Tibial nerve (tissue), 4 donors: ENCODE measurements at regions not wholly inside any gene's neighbourhood (a gene's known extent, or its start where the extent isn't known, plus 50 kb on each side); places are given as distances from the start of the nearest gene placed in this dataset.

Experiments
- DNase-seq, 2 donors: peaks; one replicate each; pipeline ENCODE4 v3.0.0-alpha.2; 2019; ENCODE audit warnings: low spot score in 2 of 2
- H3K27ac ChIP-seq, 4 donors: fragments of 200-600 bp; sonication (generic) in 3 of 4; one replicate each; pipeline ENCODE4 v1.5.1; 2017 to 2019; ENCODE audit warnings: mild to moderate bottlenecking in 1 of 4
- H3K27me3 ChIP-seq, 2 donors: fragments of 200-600 bp; sonication (generic) in 1 of 2; one replicate each; pipeline versions ENCODE4 v1.5.1 to v1.6.0; 2017 to 2019
- H3K36me3 ChIP-seq, 3 donors: fragments of 200-600 bp; sonication (generic); one replicate each; pipeline ENCODE4 v1.5.1; 2018 to 2019
- H3K4me1 ChIP-seq, 4 donors: fragments of 200-600 bp; sonication (generic) in 3 of 4; one replicate each; pipeline ENCODE4 v1.5.1; 2017 to 2019
- H3K4me3 ChIP-seq, 4 donors: fragments of 200-600 bp; sonication (generic) in 3 of 4; one replicate each; pipeline ENCODE4 v1.5.1; 2017 to 2019; ENCODE audit warnings: mild to moderate bottlenecking in 1 of 4, moderate library complexity in 1 of 4
- H3K9me3 ChIP-seq, 4 donors: fragments of 200-600 bp; sonication (generic) in 3 of 4; one replicate each; pipeline ENCODE4 v1.5.1; 2017 to 2019
- EP300 ChIP-seq, 2 donors: sonication (generic); formaldehyde crosslinking; IDR thresholded peaks; one replicate each; pipeline ENCODE4 v1.6.1; 2017; ENCODE audit warnings: antibody characterized with exemption in 2 of 2, mild to moderate bottlenecking in 1 of 2
- POLR2A ChIP-seq, 2 donors: fragments of 450-650 bp; IDR thresholded peaks; one replicate each; pipeline ENCODE4 v1.6.1; 2017; ENCODE audit warnings: antibody characterized with exemption in 2 of 2, mild to moderate bottlenecking in 2 of 2, moderate library complexity in 2 of 2
- WGBS, 2 donors: methylation state at CpG; one replicate each; pipeline ENCODE4 v1.1.5; 2018; 5-methylcytosine and 5-hydroxymethylcytosine counted together
- TF ChIP-seq, protein P1 (sequence below), 5 experiments: fragments of 200-600 bp in 3 of 5; fragments of 450-650 bp in 2 of 5; sonication (generic) in 3 of 5; IDR thresholded peaks; one replicate each; pipeline ENCODE4 v1.5.1; 2016 to 2019; ENCODE audit warnings: antibody characterized with exemption in 5 of 5, mild to moderate bottlenecking in 3 of 5, moderate library complexity in 2 of 5

DNA sequence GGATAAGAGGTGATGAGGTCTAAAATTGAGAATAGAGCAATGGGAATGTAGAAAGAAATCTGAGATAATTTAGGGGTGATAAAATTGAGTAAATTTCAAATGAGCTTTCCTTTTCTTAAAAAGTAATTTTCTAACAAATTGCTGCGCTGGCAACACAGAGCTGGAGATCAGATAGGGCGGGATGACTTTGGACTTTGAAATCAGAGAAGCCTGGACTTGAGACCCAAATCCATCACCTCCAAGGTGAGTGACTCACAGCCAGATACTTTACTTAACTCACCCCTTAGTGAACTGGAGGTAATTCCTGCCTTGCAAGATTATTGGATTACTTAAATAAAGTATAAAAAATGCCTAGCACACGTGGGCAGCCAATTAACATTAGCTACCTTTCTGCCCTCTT, 80.8 kb downstream of the P2RY1 start:
- Histone ChIP-seq H3K9me3 (no peaks in the 10 kb centered on the region), H3K27ac (no peak overlapping the region), H3K36me3 (no peaks in the 10 kb centered on the region), H3K4me1 (no peaks in the 10 kb centered on the region), H3K27me3 (no peaks in the 10 kb centered on the region), H3K4me3 (no peak overlapping the region)
- no peak for DNase-seq
- TF ChIP-seq EP300 (IDR thresholded peaks at IDR 0.05), result no peak
- TF ChIP-seq POLR2A (IDR thresholded peaks at IDR 0.05), result no peak
- TF ChIP-seq, protein P1, sequence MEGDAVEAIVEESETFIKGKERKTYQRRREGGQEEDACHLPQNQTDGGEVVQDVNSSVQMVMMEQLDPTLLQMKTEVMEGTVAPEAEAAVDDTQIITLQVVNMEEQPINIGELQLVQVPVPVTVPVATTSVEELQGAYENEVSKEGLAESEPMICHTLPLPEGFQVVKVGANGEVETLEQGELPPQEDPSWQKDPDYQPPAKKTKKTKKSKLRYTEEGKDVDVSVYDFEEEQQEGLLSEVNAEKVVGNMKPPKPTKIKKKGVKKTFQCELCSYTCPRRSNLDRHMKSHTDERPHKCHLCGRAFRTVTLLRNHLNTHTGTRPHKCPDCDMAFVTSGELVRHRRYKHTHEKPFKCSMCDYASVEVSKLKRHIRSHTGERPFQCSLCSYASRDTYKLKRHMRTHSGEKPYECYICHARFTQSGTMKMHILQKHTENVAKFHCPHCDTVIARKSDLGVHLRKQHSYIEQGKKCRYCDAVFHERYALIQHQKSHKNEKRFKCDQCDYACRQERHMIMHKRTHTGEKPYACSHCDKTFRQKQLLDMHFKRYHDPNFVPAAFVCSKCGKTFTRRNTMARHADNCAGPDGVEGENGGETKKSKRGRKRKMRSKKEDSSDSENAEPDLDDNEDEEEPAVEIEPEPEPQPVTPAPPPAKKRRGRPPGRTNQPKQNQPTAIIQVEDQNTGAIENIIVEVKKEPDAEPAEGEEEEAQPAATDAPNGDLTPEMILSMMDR (IDR thresholded peaks at IDR 0.05), result no peak
- 63 to 75% methylated on average over 3 of the region's 3 CpGs for WGBS, 2 donors

DNA sequence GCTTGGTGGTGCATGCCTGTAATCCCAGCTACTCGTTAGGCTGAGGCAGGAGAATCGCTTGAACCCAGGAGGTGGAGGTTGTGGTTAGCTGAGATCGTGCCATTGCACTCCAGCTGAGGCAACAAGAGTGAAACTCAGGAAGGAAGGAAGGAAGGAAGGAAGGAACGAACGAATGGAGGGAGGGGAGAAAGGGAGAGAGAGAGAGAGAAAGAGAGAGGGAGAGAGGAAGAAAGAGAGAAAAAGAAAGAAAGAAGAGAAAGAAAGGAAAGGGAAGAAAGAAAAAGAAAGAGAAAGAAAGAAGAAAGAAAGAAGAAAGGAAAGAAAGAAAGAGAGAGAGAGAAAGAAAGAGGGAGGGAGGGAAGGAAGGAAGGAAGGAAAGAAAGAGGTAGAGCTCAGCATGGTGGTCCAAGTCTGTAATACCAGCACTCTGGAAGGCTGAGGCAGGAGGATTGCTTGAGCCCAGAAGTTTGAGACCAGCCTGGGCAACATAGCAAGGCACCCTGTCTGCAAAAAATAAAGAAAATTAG, 81.9 kb downstream of the P2RY1 start:
- 85 to 91% methylated on average over 5 of the region's 5 CpGs for WGBS, 2 donors
- Histone ChIP-seq H3K27ac (no peak overlapping the region), H3K36me3 (no peaks in the 10 kb centered on the region), H3K9me3 (no peaks in the 10 kb centered on the region), H3K4me1 (no peaks in the 10 kb centered on the region), H3K27me3 (no peaks in the 10 kb centered on the region), H3K4me3 (no peak overlapping the region)
- TF ChIP-seq POLR2A (IDR thresholded peaks at IDR 0.05) (no peak), EP300 (IDR thresholded peaks at IDR 0.05) (no peak)
- TF ChIP-seq, protein P1 (IDR thresholded peaks at IDR 0.05), result no peak
- no peak for DNase-seq

DNA sequence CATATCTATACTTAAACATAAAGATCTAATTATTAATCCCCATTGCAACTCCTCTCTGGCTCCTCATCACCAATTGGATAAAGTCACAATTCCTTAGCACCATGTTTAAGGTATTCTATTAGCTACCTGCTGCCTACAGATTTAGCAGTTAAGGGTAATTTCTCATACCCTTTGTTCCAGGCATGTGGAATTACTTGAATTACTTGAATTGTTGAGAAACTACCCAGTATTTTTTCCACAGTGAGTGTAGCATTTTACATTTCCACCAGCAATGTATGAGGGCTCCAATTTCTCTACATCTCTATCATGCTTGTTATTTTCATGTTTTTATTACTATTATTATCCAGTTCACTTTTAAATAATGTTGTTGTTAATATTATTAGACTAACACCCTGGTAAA, 86.4 kb downstream of the P2RY1 start:
- H3K4me3 ChIP-seq, result no peak overlapping the region
- H3K27me3 ChIP-seq, result no peaks in the 10 kb centered on the region
- no peaks in the 10 kb centered on the region for H3K9me3 ChIP-seq
- TF ChIP-seq POLR2A (IDR thresholded peaks at IDR 0.05) (no peak), EP300 (IDR thresholded peaks at IDR 0.05) (no peak)
- TF ChIP-seq, protein P1 (IDR thresholded peaks at IDR 0.05), result no peak
- H3K27ac ChIP-seq, result no peak overlapping the region
- no peak for DNase-seq
- H3K36me3 ChIP-seq, result no peaks in the 10 kb centered on the region
- H3K4me1 ChIP-seq, result no peaks in the 10 kb centered on the region

DNA sequence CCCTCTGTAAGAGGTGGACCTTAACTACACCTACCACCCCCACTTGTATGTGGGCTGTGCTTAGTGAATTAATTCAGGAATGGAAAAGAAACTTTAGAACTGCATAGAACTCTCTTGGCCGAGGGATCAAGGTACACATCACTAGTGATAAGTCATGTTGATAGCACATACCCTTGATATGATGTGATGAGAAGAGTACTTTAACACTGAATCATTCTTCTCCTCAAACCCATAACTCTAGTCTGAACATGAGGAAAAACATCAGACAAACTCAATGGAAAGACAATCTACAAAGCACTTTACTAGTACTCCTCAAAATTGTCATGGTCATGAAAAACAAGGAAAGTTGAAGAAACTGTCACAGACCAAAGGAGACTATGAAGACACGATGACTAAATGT, 87.6 kb downstream of the P2RY1 start:
- DNase-seq, result no peak
- H3K9me3 ChIP-seq, result no peaks in the 10 kb centered on the region
- H3K36me3 ChIP-seq, result no peaks in the 10 kb centered on the region
- H3K27me3 ChIP-seq, result no peaks in the 10 kb centered on the region
- H3K4me1 ChIP-seq, result no peaks in the 10 kb centered on the region
- no peak for TF ChIP-seq EP300 (IDR thresholded peaks at IDR 0.05)
- TF ChIP-seq, protein P1 (IDR thresholded peaks at IDR 0.05), result no peak
- TF ChIP-seq POLR2A (IDR thresholded peaks at IDR 0.05), result no peak
- no peak overlapping the region for H3K27ac ChIP-seq
- WGBS, 2 donors, result 91 to 93% methylated on average over 2 of the region's 2 CpGs
- H3K4me3 ChIP-seq, result no peak overlapping the region

DNA sequence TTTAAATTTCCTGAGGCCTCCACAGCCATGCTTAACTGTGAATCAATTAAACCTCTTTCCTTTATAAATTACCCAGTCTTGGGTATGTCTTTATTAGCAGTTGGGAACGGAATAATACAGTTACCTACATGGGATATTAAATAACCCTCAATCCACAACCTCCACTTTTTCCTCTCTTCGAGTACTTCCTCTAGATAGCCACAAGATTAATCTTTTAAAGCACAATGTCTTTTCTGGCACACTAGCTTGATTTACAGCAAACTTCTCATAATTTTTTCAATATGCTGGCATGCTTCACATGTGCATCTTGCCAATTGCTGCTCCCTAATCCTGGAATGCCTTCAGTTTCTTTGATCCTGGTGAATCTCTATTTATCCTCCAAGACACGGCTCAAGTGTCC, 92.2 kb downstream of the P2RY1 start:
- H3K27me3 ChIP-seq, result no peaks in the 10 kb centered on the region
- no peak overlapping the region for H3K27ac ChIP-seq
- WGBS, 2 donors, result 74 to 78% methylated on average over 3 of the region's 3 CpGs

More for the DNA sequence above, 92.2 kb downstream of the P2RY1 start:
- Histone ChIP-seq H3K36me3 (no peaks in the 10 kb centered on the region), H3K4me3 (no peak overlapping the region), H3K9me3 (no peaks in the 10 kb centered on the region), H3K4me1 (no peaks in the 10 kb centered on the region)
- DNase-seq, result no peak
- TF ChIP-seq EP300 (IDR thresholded peaks at IDR 0.05) (no peak), POLR2A (IDR thresholded peaks at IDR 0.05) (no peak)
- TF ChIP-seq, protein P1 (IDR thresholded peaks at IDR 0.05), result no peak
